Thyroid gland (tissue), 4 donors: ENCODE measurements at regions not wholly inside any gene's neighbourhood (a gene's known extent, or its start where the extent isn't known, plus 50 kb on each side); places are given as distances from the start of the nearest gene placed in this dataset.
"Not testable (repeated sequence)": the region's sequence is repeated elsewhere in the genome, so short reads cannot be mapped to it uniquely, and the experiment has no call there.

Experiments used
- DNase-seq, 2 donors: peaks; one replicate each; pipeline ENCODE4 v3.0.0-alpha.2; 2019
- H3K27ac ChIP-seq, 3 donors: fragments of 200-600 bp; sonication (generic); 1 replicate in 2 of 3; 2 replicates in 1 of 3; pipeline ENCODE4 v1.5.1; 2016 to 2019; ENCODE audit warnings: mild to moderate bottlenecking in 1 of 3, moderate library complexity in 1 of 3
- H3K27me3 ChIP-seq: fragments of 200-600 bp; sonication (generic); one replicate; pipeline ENCODE4 v1.5.1; 2019
- H3K36me3 ChIP-seq, 2 donors: fragments of 200-600 bp; sonication (generic); one replicate each; pipeline ENCODE4 v1.5.1; 2016 to 2019
- H3K4me1 ChIP-seq, 2 donors: fragments of 200-600 bp; sonication (generic); one replicate each; pipeline ENCODE4 v1.5.1; 2017 to 2019
- H3K4me3 ChIP-seq, 3 donors: fragments of 200-600 bp; sonication (generic); replicated peaks in 1 of 3; 1 replicate in 2 of 3; 2 replicates in 1 of 3; pipeline ENCODE4 v1.5.1; 2016; ENCODE audit warnings: mild to moderate bottlenecking in 1 of 3
- H3K9me3 ChIP-seq: fragments of 200-600 bp; sonication (generic); one replicate; pipeline ENCODE4 v1.5.1; 2017
- POLR2A ChIP-seq, 2 donors: fragments of 450-650 bp; IDR thresholded peaks; one replicate each; pipeline ENCODE4 v1.6.1; 2017; ENCODE audit warnings: antibody characterized with exemption in 2 of 2, mild to moderate bottlenecking in 2 of 2, moderate library complexity in 1 of 2
- WGBS, 2 donors: methylation state at CpG; one replicate each; pipeline ENCODE4 v1.1.5; 2017; 5-methylcytosine and 5-hydroxymethylcytosine counted together
- intact Hi-C: fragments of 100-400 bp; cut with DNase I; formaldehyde crosslinking; loops from one replicate; pipeline ENCODE4 v1.15.1; 2023
- TF ChIP-seq, protein P1 (sequence below), 6 experiments: fragments of 200-600 bp in 3 of 6; fragments of 450-650 bp in 3 of 6; sonication (generic) in 3 of 6; IDR thresholded peaks; one replicate each; pipeline ENCODE4 v1.5.1; 2016 to 2019; ENCODE audit warnings: antibody characterized with exemption in 6 of 6, mild to moderate bottlenecking in 2 of 6, inconsistent platforms in 1 of 6, moderate library complexity in 1 of 6

DNA sequence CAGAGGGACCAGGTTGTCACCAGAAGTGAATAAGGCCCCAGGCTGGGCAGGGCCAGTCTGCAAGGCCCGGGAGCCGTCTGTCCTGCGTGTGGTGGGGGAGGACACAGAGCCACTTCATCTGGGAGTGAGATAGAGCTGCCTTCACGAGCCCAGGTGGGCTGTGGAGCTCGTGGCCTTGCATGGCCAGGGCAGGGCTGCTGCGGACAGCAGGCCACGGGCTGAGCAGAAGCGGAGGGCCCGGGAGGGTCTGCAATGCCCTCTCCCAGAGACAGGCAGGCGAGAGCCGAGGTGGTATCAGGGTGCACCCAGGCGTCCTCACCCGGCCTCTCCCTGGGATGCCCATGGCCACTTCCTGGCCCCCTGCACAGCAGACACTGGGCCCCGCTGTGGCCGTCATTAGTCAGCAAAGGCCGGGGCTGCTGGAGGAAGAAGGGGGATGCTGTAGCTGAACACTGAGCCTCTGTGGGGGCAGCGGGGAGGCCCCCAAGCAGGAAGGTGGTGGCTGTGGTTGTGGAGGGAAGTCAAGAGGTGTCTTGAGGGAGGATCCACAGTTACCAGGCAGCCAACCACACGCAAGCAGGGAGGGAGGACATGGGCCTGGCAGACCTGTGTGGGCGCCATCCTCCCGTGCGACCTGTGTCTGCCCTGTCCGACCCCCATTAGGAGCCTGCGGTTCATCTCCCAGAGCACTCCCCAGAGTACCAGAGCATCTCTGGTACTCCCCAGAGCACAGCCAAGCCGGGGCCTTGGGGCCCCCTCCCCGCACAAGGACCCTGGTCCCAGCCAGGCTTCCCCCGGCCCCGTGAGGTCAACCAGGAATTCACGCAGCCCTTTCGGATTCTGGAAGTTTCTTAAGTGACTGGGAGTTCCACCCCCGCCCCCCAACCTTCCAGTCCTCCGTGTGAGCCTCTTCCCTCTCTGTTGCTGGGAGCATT is 1109.5 kb downstream of the BRD1 start:
- no peak overlapping the region for H3K27ac ChIP-seq
- WGBS, 2 donors: 79 to 82% methylated on average over 16 to 21 of the region's 31 CpGs
- no peaks in the 10 kb centered on the region for H3K27me3 ChIP-seq
- no peak for TF ChIP-seq POLR2A (IDR thresholded peaks at IDR 0.05)
- TF ChIP-seq, protein P1, sequence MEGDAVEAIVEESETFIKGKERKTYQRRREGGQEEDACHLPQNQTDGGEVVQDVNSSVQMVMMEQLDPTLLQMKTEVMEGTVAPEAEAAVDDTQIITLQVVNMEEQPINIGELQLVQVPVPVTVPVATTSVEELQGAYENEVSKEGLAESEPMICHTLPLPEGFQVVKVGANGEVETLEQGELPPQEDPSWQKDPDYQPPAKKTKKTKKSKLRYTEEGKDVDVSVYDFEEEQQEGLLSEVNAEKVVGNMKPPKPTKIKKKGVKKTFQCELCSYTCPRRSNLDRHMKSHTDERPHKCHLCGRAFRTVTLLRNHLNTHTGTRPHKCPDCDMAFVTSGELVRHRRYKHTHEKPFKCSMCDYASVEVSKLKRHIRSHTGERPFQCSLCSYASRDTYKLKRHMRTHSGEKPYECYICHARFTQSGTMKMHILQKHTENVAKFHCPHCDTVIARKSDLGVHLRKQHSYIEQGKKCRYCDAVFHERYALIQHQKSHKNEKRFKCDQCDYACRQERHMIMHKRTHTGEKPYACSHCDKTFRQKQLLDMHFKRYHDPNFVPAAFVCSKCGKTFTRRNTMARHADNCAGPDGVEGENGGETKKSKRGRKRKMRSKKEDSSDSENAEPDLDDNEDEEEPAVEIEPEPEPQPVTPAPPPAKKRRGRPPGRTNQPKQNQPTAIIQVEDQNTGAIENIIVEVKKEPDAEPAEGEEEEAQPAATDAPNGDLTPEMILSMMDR (IDR thresholded peaks at IDR 0.05): no peak
- H3K36me3 ChIP-seq: no peaks in the 10 kb centered on the region
- H3K4me1 ChIP-seq: no peaks in the 10 kb centered on the region
- DNase-seq: no peak
- no peaks in the 10 kb centered on the region for H3K9me3 ChIP-seq
- H3K4me3 ChIP-seq: no peak overlapping the region
- intact Hi-C loops: no loop called here

DNA sequence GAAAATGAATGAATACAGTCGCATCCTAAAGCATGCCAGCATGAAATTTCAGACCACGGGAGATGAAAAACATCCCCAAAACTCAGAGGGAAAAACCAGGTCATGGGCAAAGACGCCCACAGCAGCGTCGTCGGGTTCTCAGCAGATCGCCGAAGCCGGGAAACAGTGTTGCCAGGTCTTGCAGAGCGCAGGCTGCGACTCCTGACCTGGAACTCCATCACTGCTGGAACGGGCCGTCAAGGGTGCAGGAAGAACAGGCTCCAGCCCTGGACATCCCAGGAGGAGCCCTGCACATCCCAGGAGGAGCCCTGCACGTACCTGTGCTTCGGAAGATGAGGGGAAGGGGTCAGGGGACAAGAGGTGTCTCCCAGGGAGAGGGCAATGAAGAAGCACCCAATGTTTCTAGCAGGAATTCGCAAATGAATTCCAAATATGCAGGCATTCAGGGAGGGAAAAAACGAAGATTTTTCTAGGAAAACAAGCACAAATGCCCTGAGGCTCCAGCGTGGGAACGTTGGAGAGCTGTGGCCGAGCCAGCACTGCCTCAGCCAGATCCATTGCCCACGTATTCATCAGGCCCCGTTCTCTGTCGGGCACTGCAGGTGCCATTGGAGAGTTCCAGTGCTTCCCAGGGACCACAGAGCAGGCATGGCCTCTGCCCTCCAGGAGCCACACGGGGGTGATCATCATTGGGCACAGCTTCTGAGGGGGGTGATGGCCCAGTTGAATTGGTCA is 1110.4 kb downstream of the BRD1 start:
- H3K36me3 ChIP-seq: no peaks in the 10 kb centered on the region
- no peak for DNase-seq
- H3K27ac ChIP-seq: no peak overlapping the region
- intact Hi-C loops: no loop called here
- no peaks in the 10 kb centered on the region for H3K9me3 ChIP-seq
- TF ChIP-seq POLR2A (IDR thresholded peaks at IDR 0.05): no peak
- TF ChIP-seq, protein P1 (IDR thresholded peaks at IDR 0.05): no peak
- H3K4me1 ChIP-seq: no peaks in the 10 kb centered on the region
- no peaks in the 10 kb centered on the region for H3K27me3 ChIP-seq
- no peak overlapping the region for H3K4me3 ChIP-seq
- WGBS, 2 donors: 68% methylated on average over 24 of the region's 24 CpGs

DNA sequence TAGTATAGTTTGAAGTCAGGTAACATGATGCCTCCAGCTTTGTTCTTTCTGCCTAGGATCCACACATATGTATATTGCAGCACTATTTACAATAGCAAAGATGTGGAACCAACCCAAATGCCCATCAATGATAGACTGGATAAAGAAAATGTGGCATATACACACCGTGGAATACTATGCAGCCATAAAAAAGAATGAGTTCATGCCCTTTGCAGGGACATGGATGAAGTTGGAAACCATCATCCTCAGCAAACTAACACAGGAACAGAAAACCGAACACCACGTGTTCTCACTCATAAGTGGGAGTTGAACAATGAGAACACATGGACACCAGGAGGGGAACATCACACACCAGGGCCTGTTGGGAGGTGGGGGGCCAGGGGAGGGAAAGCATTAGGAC is 1111.5 kb downstream of the BRD1 start:
- H3K4me3 ChIP-seq, intact Hi-C loops, H3K9me3 ChIP-seq, H3K27ac ChIP-seq, H3K4me1 ChIP-seq, DNase-seq, H3K36me3 ChIP-seq, H3K27me3 ChIP-seq: not testable (repeated sequence)
- WGBS, 2 donors: 91 to 92% methylated on average over 3 of the region's 3 CpGs

DNA sequence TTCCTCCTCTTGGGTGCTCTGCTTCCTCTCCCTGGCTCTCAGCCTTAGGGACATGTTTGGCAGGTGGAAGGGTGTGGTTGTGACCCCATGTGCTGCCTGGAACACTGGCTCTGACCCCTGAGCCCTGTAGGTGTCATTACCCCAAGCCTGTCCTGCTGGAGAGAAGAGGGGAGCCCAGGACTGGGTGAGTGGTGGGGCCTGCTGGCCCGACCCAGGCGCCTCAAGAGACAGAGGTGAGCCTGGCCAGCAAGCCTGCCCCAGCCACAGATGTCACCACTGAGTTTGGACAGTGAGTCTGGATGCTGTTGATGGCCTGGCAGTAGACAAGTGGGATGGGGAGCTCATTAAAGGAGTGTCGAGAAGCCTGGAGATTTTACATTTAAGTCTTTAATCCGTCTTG is 1112.2 kb downstream of the BRD1 start:
- no peaks in the 10 kb centered on the region for H3K9me3 ChIP-seq
- H3K36me3 ChIP-seq: no peaks in the 10 kb centered on the region
- no peak overlapping the region for H3K27ac ChIP-seq
- no peaks in the 10 kb centered on the region for H3K4me1 ChIP-seq
- H3K27me3 ChIP-seq: no peaks in the 10 kb centered on the region
- TF ChIP-seq, protein P1 (IDR thresholded peaks at IDR 0.05): no peak
- intact Hi-C loops: no loop called here
- 91 to 95% methylated on average over 2 to 4 of the region's 4 CpGs for WGBS, 2 donors
- no peak for DNase-seq
- H3K4me3 ChIP-seq: no peak overlapping the region

DNA sequence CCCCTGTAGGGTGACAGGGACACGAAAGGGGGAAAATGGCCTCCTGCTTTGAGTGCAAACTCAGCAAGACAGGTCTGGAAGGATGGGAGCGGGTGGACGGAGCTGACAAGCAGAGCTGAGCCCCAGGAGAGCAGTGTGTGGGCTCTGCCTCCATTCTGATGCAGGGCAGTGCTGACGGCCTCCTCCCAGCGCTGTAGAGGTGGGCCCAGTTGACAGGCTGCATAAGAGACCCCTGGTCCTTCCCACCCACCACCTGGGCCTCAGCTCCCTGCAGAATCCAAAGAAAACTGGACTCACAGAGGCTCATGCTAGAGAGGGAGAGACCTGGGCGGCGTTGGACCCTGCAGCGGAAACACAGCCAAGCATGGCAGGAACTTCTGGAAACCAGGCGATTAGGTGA is 1113.4 kb downstream of the BRD1 start:
- no peaks in the 10 kb centered on the region for H3K36me3 ChIP-seq
- intact Hi-C loops: no loop called here
- H3K4me3 ChIP-seq: no peak overlapping the region
- H3K9me3 ChIP-seq: no peaks in the 10 kb centered on the region
- 80 to 92% methylated on average over 7 to 9 of the region's 9 CpGs for WGBS, 2 donors
- H3K27ac ChIP-seq: no peak overlapping the region
- TF ChIP-seq, protein P1 (IDR thresholded peaks at IDR 0.05): no peak
- TF ChIP-seq POLR2A (IDR thresholded peaks at IDR 0.05): no peak
- no peaks in the 10 kb centered on the region for H3K27me3 ChIP-seq
- DNase-seq: no peak
- no peaks in the 10 kb centered on the region for H3K4me1 ChIP-seq
